Superior temporal gyrus (tissue), 1 donor: ENCODE measurements at regions not wholly inside any gene's neighbourhood (a gene's known extent, or its start where the extent isn't known, plus 50 kb on each side); places are given as distances from the start of the nearest gene placed in this dataset.

Experiments used
- DNase-seq: peaks from one replicate; pipeline ENCODE4 v3.0.0-alpha.2; 2016; ENCODE audit errors: extremely low spot score

DNA sequence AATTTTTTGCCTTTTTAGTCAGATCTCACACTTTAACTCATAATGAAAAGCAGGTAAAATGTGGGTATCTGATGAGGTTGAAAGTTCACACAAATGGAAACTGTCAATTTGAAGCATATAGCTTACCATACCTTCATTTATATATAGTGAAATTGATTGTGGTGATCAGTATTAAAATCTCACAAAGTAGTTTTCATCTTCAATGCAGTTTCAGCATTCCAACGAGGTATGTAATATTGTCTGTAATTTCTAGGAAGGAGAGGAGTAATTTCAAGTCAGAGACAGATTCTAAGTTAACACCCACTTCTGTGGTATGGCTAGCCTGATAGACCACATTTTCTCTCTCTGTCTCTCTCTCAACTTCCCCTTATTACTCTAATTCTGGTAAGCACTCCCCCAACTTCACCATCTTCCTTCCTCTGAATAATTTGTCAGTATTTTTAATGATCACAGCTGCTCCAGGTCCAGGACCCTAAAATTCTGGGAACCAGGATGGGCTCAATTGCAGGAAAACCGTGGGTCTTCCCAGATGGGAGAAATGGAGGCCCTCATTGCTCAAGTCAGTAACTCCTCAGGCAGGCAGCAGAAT is 455.7 kb downstream of the FGF9 start:
- no peak for DNase-seq

- DNase-seq = no peak
These were observed 456.6 kb downstream of the FGF9 start for GRCh38 chr13:22127277-22128164.

DNA sequence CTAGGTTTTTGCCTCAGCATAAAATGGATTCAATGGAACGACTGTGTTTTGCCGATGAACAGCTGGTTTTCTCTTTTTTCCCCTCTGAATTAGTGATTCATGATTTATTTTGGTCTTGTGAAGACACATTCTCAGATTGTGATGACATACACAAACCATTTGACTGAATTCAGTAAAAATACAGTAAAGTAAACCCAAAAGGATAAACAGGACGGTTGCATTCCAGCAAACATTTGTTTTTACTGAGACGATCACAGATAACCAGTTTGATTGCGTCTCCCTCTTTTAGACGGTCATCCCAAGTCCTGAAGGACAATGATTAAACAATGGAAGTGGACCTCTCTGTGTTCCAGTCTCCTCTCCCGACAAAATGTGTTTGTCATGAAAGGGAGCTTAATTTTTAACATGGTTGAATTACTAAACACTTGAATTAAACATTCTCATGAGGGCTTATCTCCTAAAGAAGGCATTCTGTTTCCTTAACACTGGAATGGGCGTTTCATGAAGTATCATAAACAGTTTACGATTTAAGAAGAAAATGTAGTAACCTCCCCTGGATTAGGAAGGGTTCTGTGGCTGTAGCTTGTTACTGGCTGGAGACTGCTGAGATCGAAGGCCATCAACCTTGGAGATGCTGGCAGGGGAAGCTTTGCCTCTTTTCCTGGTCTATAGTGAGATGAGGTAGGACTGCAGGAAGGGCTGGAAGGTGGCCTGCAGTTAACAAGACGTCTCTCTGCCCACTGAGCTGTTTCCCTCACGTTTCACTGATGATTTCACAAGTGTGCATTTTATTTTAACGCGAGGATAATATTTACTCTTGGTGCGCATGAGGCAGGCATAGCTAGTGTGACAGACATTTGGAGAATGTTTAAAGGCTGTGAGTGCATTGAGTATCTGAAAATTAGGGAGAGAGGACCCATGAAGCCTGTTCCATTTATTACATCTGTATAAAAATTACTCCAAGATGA is 457.9 kb downstream of the FGF9 start:
- DNase-seq = no peak

DNA sequence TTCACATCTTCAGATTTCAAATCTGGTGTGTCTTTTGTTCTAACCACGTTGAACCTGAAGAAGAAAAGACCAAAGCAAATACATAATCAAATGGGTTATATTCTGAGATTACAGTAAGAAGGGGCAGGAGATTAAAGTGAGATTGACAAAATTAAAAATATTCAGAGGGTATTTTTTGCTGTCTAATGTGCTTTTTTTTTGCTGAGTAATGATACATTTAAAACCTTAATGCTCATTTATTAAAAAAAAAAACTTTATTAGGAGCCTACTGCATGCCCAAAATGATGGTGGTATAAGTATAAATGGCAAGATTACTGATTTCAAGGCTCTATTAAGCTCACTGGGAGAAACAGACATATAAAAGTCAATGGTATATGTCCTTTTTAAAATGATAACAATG is 459.4 kb downstream of the FGF9 start:
- no peak for DNase-seq

DNA sequence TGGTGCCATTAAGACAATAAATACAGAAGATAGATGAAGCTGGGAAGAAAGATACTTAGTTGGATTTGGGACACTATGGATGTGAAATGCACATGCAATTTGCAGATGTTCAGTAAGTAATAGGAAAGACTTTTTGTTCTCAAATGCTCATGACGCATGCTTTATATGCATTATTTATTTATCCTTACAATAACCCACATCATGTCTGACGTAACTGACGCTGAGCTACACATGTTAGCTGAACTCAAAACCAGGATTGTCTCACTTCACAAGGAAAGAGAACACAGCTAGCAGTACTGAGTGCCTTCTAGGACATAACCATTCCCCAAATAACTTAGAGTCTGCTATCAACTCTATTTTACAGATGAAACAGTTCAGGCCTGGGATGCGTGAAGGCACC is 463.4 kb downstream of the FGF9 start:
- DNase-seq = no peak

DNA sequence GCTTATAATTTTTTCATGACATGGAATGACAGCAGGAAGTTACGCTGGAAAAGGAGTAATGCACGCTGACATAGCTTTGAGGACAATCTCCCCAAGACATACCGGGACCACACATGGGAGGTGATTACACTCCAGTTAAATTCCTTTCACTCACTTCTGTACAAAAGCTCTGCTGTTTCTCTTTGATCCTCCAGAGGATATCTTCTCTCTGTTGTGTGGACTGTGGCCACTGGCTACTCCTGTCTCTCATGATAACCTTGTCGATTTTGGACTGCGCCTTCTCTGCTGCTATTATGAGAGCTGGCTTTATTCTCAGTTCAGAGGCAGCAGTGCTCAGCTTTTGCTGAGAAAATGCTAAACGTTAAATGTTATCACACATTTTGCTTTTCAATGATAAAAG is 464.6 kb downstream of the FGF9 start:
- no peak for DNase-seq

DNA sequence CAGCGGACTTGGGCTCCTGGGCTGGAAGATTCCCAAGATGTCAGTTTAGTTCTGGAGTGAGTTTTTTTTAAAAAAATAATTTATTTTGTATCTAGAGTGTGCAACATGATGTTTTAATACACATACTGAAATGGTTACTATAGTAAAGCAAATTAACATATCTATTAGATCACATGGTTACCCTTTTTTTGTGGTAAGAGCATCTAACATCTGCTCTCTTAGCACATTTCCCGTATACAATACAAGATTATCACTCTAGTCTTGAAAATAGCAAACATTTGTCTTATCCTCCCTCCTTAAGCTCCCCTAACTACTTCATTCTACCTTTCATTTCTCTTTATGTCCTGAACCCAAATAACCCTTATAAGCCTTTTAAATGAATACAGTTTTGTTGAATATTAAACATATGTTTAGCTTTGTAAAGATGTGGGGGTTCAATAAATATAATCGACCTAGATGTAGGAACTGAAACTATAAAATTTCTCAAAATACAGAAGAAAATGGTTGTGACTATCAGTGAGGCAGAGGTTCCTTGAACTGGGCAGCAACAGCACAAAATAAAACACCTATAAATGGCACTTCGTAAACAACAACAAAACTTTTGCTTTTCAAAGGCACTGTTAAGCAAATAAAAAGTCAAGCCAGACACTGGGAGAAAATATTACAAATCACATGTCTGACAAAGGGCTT is 466.6 kb downstream of the FGF9 start:
- DNase-seq = no peak

DNA sequence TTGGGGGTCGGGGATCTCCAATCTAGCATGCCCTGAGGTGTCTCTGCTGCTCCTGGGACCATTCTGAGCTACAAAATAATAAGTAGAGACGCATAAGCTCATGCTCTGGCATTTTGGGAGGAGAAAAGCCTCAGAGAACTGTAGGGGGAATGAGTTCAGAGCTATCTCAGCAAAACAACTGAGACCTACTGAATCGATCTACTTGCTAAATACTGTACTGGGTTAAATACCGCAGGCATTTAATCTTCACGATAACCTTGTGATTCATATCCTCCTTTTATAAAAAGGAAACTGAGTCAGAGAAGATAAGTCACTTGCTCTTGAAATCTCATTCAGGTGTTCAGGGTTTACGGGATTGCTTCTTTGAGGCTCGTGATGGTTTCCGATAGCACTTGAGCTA is 468.1 kb downstream of the FGF9 start:
- no peak for DNase-seq

GRCh38 chr13:22141716-22142115 is 470.8 kb downstream of the FGF9 start:
- no peak for DNase-seq

GRCh38 chr13:22143671-22144070 is 472.8 kb downstream of the FGF9 start:
- DNase-seq = no peak

GRCh38 chr13:22144806-22145205 is 473.9 kb downstream of the FGF9 start:
- no peak for DNase-seq

GRCh38 chr13:22148187-22148586 is 477.3 kb downstream of the FGF9 start:
- DNase-seq = no peak

DNA sequence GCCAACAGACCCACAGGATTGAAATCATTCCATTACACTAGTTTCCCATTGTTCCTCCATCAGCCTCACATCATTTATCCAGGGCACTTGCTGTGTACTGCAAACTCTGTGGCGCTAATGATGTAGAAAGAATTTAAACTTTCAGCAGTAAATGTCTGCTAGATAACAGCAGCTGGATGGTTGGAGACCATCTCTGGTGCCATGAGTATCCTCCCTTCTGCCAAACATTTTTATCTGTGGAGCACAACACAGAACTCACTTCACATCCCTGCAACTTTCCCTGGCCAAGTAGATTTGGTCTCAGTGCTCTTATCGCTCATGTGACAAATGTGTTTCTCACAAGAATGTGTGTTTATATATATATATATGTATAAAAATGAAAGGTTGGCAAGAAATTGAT is 481.9 kb downstream of the FGF9 start:
- no peak for DNase-seq

DNA sequence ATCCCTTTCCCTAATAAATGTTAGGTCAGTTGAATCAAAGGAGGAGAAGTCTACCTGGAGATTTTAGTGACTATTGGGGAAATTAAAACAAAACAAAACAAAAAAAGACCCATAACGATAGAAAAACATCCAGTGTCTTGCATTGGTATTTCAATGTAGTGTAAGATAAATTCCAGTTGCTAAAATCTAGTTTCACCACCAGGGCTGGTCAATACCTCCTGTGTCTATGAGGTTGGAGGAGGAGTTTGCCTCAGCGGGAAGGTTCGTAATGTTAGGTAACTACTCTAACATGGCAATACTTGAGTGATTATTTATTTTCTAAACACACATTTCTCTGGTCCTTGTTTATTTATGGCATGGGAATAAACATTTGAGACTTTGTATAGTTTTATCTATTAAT is 483.2 kb downstream of the FGF9 start:
- DNase-seq = no peak

- no peak for DNase-seq
These were observed 491.0 kb downstream of the FGF9 start for GRCh38 chr13:22161871-22162270.

GRCh38 chr13:22162889-22163288 is 492.0 kb downstream of the FGF9 start:
- DNase-seq = no peak

- DNase-seq = no peak
These were observed 497.7 kb downstream of the FGF9 start for GRCh38 chr13:22168437-22169190.

DNA sequence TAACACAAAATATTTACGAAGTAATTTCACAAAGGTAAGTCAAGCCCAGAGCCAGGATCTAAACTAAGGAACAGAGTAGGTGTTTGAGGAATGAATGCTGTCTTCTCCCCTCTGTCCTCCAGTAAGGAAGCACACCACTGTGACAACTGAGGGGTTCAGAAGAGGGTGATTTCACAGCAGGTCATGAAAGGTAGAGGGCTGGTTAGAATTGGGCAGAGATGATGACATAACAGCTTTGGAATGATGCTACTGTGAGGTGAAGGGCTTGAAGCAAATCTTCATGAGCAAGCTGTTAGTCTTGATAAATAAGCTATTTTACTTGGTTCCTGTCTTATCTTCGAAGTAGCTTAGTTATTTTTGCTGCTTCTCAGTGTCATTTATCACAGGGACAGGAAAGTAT is 498.6 kb downstream of the FGF9 start:
- DNase-seq = no peak

GRCh38 chr13:22173610-22174009 is 502.7 kb downstream of the FGF9 start:
- DNase-seq = peak; percentile 14

DNA sequence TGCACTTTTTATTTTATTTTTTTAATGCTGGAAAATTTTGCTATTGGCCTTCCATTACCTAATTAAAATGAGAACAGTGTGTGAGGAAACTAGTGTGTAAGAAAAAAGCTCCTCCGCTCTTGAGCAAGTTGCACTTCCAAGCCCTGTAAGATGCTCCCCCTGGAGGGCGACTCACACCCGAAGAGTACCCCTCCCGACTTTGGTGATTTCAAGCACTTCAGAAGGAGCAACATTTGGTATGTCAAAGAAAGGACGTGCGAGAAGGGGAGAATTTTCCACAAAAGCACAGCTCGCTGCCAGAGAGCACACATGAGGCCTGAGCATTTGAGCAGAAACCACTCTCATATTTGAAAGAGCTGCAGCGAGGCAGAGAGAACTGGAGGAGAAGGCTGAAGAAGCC is 504.4 kb downstream of the FGF9 start:
- no peak for DNase-seq

GRCh38 chr13:22175815-22176214 is 504.9 kb downstream of the FGF9 start:
- DNase-seq = no peak
